HUES48 (cell line): ENCODE measurements at regions not wholly inside any gene's neighbourhood (a gene's known extent, or its start where the extent isn't known, plus 50 kb on each side); places are given as distances from the start of the nearest gene placed in this dataset.

Experiments used
- H3K27ac ChIP-seq: one replicate; pipeline ENCODE4 v1.7.0; 2013; ENCODE audit warnings: low read depth, low read length, inconsistent platforms
- H3K27me3 ChIP-seq: 2 replicates; pipeline ENCODE4 v1.6.1; 2013; ENCODE audit warnings: mild to moderate bottlenecking, low read length; ENCODE audit not compliant: control insufficient read depth, insufficient read depth
- H3K36me3 ChIP-seq: 2 replicates; pipeline ENCODE4 v1.6.1; 2013; ENCODE audit warnings: low read length; ENCODE audit not compliant: control insufficient read depth, insufficient read depth
- H3K4me1 ChIP-seq: 2 replicates; pipeline ENCODE4 v1.6.1; 2013; ENCODE audit warnings: mild to moderate bottlenecking, low read length; ENCODE audit not compliant: control insufficient read depth, insufficient read depth
- H3K4me3 ChIP-seq: 2 replicates; pipeline ENCODE4 v1.5.1; 2013; ENCODE audit warnings: mild to moderate bottlenecking, low read depth, low read length
- H3K9ac ChIP-seq: 2 replicates; pipeline ENCODE4 v1.6.1; 2013; ENCODE audit warnings: mild to moderate bottlenecking, low read depth, low read length, moderate library complexity
- H3K9me3 ChIP-seq: 2 replicates; pipeline ENCODE4 v1.6.1; 2013; ENCODE audit warnings: low read length; ENCODE audit not compliant: control insufficient read depth, insufficient read depth

DNA sequence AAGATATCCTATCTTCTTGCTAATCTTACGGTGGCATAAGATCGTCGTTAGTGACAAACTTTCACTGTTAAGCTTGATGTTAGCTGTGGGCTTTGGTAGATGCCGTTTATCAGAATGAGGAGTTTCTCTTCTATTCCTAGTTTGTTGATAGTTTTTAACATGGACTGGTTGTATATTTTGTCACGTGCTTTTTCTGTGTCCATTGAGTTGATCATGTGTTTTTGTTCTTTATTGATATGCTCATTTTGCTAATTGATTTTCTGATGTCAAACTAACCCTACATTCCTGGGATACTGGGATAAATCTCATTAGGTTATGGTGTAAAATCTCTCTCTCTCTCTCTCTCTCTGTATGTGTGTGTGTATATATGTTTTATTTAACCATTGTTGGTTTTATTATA lies 545.1 kb downstream of the AACS start:
- Histone ChIP-seq H3K27me3 (no peaks in the 10 kb centered on the region), H3K4me3 (no peak overlapping the region), H3K4me1 (no peaks in the 10 kb centered on the region), H3K27ac (no peak overlapping the region), H3K9me3 (no peaks in the 10 kb centered on the region), H3K36me3 (no peaks in the 10 kb centered on the region), H3K9ac (no peak overlapping the region)

DNA sequence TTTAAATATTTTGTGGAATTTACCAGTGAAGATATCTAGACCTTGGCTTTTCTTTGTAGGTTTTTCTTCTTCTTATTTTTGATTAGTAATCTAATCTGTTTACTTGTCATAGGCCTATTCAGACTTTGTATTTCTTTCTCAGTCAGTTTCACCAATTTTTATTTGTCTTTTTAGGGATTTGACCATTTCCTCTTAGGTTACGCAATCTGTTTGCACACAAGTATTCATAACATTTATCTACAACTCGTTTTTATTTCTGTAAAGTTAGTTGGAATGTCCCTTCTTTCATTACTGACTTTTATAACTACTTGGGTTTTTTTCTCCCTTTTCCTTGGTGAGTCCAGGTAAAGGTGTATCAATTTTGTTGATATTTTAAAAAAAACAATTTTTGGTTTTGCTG lies 545.7 kb downstream of the AACS start:
- Histone ChIP-seq H3K36me3 (no peaks in the 10 kb centered on the region), H3K4me1 (no peaks in the 10 kb centered on the region), H3K9ac (no peak overlapping the region), H3K27me3 (no peaks in the 10 kb centered on the region), H3K4me3 (no peak overlapping the region), H3K27ac (no peak overlapping the region), H3K9me3 (no peaks in the 10 kb centered on the region)

DNA sequence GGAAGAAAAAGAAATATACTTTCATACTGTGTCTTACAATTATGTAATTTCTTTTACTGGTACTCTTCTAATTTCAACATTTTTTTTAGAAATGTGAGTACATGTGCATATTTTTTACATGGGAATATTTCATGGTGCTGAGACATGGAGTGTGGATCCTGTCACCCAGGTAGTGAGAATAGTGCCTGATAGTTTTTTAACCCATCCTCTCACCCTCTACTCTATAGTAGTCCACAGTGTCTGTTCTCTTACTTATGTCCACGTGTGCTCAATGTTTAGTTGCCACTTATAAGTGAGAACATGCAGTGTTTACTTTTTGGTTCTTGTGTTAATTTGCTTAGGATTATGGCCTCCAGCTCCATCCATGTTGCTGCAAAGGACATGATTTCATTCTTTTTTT lies 548.8 kb downstream of the AACS start:
- no peaks in the 10 kb centered on the region for H3K4me1 ChIP-seq
- no peaks in the 10 kb centered on the region for H3K36me3 ChIP-seq
- H3K9me3 ChIP-seq = no peaks in the 10 kb centered on the region
- no peak overlapping the region for H3K9ac ChIP-seq
- H3K27ac ChIP-seq = no peak overlapping the region
- no peak overlapping the region for H3K4me3 ChIP-seq
- no peaks in the 10 kb centered on the region for H3K27me3 ChIP-seq

DNA sequence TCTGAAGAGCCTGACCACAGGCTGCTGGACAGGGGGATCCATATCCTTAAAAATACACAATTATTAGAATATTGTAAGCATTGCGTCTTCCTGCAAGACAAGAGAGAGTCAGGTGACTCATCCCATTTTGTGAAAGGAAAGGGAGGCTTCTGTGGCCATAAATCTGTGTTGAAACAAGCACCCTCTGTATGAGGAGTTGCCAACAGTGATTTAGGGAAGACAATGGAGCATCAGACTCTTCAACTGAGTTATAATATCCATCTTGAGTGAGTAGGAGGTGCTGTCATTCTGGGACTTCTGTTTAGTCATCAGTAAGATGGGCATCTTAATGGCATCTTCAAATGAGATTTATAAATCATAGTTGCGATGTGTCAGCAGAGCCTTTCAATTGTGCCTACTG lies 554.5 kb downstream of the AACS start:
- Histone ChIP-seq H3K4me1 (no peaks in the 10 kb centered on the region), H3K9me3 (no peaks in the 10 kb centered on the region), H3K36me3 (no peaks in the 10 kb centered on the region), H3K4me3 (no peak overlapping the region), H3K9ac (no peak overlapping the region), H3K27ac (no peak overlapping the region), H3K27me3 (no peaks in the 10 kb centered on the region)

DNA sequence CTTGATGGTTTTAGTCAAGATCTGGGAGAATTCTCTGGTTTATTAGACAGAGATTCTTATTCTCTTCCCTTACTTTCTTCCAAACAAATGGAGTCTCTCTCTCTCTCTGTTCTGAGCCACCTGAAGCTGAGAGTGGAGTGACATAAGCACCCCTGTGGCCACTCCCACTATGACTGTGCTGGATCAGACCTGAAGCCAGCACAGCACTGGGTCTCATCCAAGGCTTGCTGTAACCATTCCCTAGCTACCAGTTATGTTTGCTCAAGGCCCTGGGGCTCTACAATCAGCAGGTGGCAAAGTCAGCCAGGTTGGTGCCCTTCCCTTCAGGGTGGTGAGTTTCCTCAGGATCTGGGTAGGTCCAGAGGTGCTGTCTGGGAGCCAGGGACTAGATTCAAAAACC lies 568.5 kb downstream of the AACS start:
- H3K9ac ChIP-seq = no peak overlapping the region
- H3K36me3 ChIP-seq = no peaks in the 10 kb centered on the region
- H3K4me1 ChIP-seq = no peaks in the 10 kb centered on the region
- no peak overlapping the region for H3K4me3 ChIP-seq
- no peak overlapping the region for H3K27ac ChIP-seq
- no peaks in the 10 kb centered on the region for H3K27me3 ChIP-seq
- H3K9me3 ChIP-seq = no peaks in the 10 kb centered on the region

DNA sequence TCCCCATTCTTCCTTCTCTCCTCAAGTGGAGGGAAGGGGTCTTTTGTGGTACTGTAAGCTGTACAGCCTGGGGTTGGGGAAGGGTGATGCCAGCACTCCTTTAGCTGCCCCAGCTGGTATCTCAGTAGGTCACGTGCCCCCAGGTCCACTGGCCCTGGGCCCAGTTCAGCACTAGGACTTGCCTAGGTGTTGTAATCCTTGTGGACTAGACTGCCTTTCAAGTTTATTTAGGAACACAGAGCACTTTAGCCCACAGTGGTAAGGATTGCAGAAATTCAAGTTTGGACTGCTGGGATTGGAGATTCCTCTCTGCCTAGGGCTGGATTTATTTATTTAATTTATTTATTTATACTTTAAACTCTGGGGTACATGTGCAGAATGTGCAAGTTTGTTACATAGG lies 569.6 kb downstream of the AACS start:
- H3K4me1 ChIP-seq = no peaks in the 10 kb centered on the region
- H3K36me3 ChIP-seq = no peaks in the 10 kb centered on the region
- H3K27ac ChIP-seq = no peak overlapping the region
- no peaks in the 10 kb centered on the region for H3K27me3 ChIP-seq
- H3K4me3 ChIP-seq = no peak overlapping the region
- H3K9me3 ChIP-seq = no peaks in the 10 kb centered on the region
- no peak overlapping the region for H3K9ac ChIP-seq

DNA sequence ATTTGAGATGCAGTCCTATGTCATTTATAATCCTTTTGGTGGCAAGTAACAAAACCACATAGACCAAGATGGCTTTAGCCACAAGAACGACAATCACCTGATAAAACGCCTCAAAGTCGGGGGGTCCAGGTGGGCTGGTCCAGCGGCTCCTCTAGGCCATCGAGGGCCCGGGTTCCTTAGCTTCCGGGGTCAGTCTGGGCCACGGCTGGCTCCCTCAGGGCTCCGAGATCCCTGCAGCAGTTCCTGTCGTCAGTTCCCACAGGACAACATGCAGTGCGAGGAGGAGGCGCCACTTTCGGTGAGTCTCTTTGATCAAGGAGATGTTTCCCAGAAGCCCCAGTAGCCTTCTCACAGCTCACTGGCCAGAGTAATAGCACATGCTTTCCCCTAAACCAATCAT lies 574.6 kb downstream of the AACS start:
- Histone ChIP-seq H3K4me3 (no peak overlapping the region), H3K27me3 (no peaks in the 10 kb centered on the region), H3K4me1 (no peaks in the 10 kb centered on the region), H3K9ac (no peak overlapping the region), H3K27ac (no peak overlapping the region), H3K9me3 (no peaks in the 10 kb centered on the region), H3K36me3 (no peaks in the 10 kb centered on the region; the same call in 1 of the 2 replicates)

DNA sequence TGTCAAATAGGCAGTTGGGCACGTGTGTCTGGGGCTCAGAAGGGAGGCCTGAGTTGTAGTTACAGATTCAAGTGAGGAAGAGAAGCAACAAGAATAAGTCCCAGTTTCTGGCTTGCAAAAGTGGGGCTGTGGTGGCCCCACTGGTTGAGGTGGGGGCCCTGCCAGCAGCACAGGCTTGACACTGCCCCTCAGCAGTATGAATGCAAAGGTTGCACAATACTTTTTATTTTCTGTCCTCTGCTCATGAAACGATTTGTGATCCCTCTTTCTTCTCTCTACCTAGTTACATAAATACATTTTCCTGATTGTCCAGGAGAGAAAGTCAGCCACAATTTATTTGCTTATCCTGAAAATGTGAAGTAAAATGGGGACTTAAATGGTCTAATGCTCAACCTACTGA lies 577.8 kb downstream of the AACS start:
- no peak overlapping the region for H3K4me3 ChIP-seq
- H3K9ac ChIP-seq = no peak overlapping the region
- H3K9me3 ChIP-seq = no peaks in the 10 kb centered on the region
- no peaks in the 10 kb centered on the region; the same call in 1 of the 2 replicates for H3K36me3 ChIP-seq
- H3K27me3 ChIP-seq = no peaks in the 10 kb centered on the region
- H3K4me1 ChIP-seq = no peaks in the 10 kb centered on the region
- no peak overlapping the region for H3K27ac ChIP-seq

DNA sequence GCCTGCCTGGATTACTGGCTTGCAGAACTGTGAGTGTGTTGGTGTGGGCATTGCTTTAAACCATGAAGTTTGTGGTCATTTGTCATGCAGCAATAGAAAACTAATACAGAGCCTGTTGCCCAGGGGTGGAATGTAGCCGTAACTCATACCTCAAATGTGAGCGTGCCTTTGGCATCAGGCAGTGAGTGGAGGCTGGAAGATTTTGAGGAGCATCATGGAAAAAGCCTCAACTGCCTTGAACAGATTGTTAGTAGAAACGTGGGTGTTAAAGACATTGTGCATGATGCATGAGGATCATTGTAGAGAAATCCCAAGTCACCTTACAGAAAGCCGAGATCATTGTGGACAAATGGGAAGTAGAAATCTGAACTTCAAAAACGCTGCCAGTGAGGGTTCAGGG lies 580.5 kb downstream of the AACS start:
- Histone ChIP-seq H3K27ac (no peak overlapping the region), H3K4me3 (no peak overlapping the region), H3K4me1 (no peaks in the 10 kb centered on the region), H3K9ac (no peak overlapping the region), H3K36me3 (peaks cover 1% of the 10 kb centered on the region; the same call in 1 of the 2 replicates), H3K9me3 (no peaks in the 10 kb centered on the region), H3K27me3 (no peaks in the 10 kb centered on the region)

DNA sequence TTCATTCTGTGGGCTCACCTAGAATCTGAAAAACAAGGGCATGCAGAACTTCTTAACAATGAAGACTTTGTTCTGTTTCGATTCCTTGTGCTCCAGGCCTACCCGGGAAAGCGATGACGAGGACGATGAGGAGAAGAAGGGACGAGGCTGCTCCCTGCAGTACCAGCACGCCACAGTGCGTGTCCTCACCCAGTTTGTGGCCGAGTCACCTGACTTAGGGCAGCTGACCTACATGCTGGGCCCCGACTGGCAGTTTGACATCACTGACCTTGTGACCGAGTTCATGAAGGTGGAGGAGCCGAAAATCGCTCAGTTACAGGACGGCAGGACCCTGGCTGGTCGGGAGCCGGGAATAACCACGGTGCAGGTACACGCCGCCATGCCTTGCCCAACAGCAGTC lies 585.4 kb downstream of the AACS start:
- no peaks in the 10 kb centered on the region for H3K9me3 ChIP-seq
- H3K9ac ChIP-seq = no peak overlapping the region
- no peaks in the 10 kb centered on the region for H3K27me3 ChIP-seq
- H3K27ac ChIP-seq = no peak overlapping the region
- peaks cover 3% of the 10 kb centered on the region; the same call in 1 of the 2 replicates for H3K36me3 ChIP-seq
- no peaks in the 10 kb centered on the region for H3K4me1 ChIP-seq
- no peak overlapping the region for H3K4me3 ChIP-seq

DNA sequence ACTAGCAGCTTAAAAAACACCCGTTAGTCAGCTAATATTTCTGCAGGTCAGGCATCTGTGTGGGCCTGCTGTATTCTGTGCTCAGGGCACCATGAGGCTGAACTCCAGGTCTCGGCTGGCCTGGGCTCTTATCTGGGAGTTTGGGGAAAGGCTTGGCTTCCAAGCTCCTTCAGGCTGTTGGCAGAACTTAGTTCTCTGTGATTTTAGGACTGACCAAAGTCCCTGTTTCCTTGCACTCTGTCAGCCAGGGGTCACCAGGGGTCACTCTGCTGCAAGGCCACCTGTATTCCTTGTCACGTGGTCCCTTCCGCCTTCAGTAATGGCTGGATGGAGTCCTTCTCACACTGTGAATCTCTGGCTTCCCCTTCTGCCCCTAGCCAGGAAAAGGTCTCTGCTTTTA lies 586.4 kb downstream of the AACS start:
- H3K27ac ChIP-seq = no peak overlapping the region
- no peaks in the 10 kb centered on the region for H3K9me3 ChIP-seq
- H3K36me3 ChIP-seq = peaks cover 3% of the 10 kb centered on the region; the same call in 1 of the 2 replicates
- H3K4me3 ChIP-seq = no peak overlapping the region
- no peak overlapping the region for H3K9ac ChIP-seq
- no peaks in the 10 kb centered on the region for H3K4me1 ChIP-seq
- no peaks in the 10 kb centered on the region for H3K27me3 ChIP-seq

DNA sequence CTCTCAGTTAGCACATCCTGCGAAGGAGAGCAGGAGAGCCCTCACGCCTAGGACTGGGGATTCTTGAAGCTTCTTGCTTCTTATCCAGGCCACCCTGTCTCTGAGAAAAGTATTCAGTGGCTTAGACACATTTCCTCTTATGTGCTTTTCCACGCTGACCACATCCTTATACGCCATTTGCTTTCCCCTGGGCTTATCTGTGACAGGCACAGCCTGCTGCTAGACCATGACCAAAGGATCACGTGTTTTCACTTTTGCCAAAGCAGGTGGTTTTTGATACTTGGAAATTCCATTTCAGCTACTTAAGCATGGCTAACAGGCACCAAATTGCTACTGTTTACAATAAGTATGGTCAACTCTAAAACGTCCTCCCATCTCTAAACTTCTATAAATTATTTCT lies 587.4 kb downstream of the AACS start:
- Histone ChIP-seq H3K27ac (no peak overlapping the region), H3K9ac (no peak overlapping the region), H3K27me3 (no peaks in the 10 kb centered on the region), H3K4me3 (no peak overlapping the region), H3K36me3 (peaks cover 3% of the 10 kb centered on the region; the same call in 1 of the 2 replicates), H3K9me3 (no peaks in the 10 kb centered on the region), H3K4me1 (no peaks in the 10 kb centered on the region)
